ENCODE measurements at regions not wholly inside any gene's neighbourhood (a gene's known extent, or its start where the extent isn't known, plus 50 kb on each side); places are given as distances from the start of the nearest gene placed in this dataset.

DNA sequence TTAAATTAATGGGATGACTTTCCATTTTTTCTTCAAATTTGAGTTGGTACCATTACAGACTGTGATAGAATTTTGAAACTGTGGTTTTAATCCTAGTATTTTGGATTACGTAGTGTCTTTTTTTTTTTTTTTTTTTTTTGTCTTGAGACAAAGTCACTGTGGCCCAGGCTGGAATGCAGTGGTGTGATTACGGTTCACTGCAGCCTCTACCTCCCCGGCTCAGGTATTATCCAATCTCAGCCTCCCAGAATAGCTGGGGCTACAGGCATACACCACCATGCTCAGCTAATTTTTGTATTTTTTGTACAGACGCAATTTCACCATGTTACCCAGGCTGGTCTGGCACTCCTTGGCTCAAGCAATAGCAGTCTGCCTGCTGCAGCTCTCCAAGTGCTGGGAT is 87.1 kb downstream of the SOX4 start:
- DNase-seq (ENCODE audit: low spot score in 2 of 2), result no peak
- H3K27me3 ChIP-seq, result no peaks in the 10 kb centered on the region
- H3K27ac ChIP-seq, result no peak overlapping the region
- H3K36me3 ChIP-seq, result no peaks in the 10 kb centered on the region
- H3K4me1 ChIP-seq, result no peaks in the 10 kb centered on the region
- 79% methylated on average over 4 of the region's 4 CpGs for WGBS
- H3K9me3 ChIP-seq, result no peaks in the 10 kb centered on the region
- no peak overlapping the region for H3K4me3 ChIP-seq
- no peak for TF ChIP-seq POLR2A (IDR thresholded peaks at IDR 0.05)

DNA sequence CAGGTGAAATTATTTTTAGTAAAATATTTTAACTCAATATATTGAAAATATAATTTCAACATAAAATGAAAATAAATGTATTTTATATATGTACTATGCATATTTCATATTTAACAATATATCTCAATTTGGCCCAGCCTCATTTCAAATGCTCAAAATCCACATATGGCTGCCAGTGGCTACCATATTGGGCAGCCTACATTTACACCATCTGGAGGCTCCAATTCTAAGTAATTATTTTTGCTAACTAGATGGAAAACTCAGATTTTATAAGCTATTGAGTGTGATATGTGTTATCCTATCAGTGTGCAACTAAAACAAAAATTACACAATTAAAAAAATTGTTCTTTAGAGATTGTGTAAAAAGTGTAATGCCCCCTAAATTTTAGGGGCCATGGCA is 96.9 kb downstream of the SOX4 start:
- H3K27ac ChIP-seq, result no peak overlapping the region
- no peaks in the 10 kb centered on the region for H3K36me3 ChIP-seq
- no peaks in the 10 kb centered on the region for H3K27me3 ChIP-seq
- H3K9me3 ChIP-seq, result no peaks in the 10 kb centered on the region
- TF ChIP-seq, protein P1, sequence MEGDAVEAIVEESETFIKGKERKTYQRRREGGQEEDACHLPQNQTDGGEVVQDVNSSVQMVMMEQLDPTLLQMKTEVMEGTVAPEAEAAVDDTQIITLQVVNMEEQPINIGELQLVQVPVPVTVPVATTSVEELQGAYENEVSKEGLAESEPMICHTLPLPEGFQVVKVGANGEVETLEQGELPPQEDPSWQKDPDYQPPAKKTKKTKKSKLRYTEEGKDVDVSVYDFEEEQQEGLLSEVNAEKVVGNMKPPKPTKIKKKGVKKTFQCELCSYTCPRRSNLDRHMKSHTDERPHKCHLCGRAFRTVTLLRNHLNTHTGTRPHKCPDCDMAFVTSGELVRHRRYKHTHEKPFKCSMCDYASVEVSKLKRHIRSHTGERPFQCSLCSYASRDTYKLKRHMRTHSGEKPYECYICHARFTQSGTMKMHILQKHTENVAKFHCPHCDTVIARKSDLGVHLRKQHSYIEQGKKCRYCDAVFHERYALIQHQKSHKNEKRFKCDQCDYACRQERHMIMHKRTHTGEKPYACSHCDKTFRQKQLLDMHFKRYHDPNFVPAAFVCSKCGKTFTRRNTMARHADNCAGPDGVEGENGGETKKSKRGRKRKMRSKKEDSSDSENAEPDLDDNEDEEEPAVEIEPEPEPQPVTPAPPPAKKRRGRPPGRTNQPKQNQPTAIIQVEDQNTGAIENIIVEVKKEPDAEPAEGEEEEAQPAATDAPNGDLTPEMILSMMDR (IDR thresholded peaks at IDR 0.05), result no peak
- no peak for TF ChIP-seq EP300 (IDR thresholded peaks at IDR 0.05)
- no peak for TF ChIP-seq POLR2AphosphoS5 (IDR thresholded peaks at IDR 0.05)
- TF ChIP-seq POLR2A (IDR thresholded peaks at IDR 0.05), result no peak
- no peak overlapping the region for H3K4me3 ChIP-seq
- DNase-seq (ENCODE audit: low spot score in 2 of 2), result no peak
- no peaks in the 10 kb centered on the region for H3K4me1 ChIP-seq

GRCh38 chr6:21691685-21692346 is 98.3 kb downstream of the SOX4 start:
- Histone ChIP-seq H3K4me1 (no peaks in the 10 kb centered on the region), H3K27me3 (no peaks in the 10 kb centered on the region), H3K27ac (no peak overlapping the region), H3K4me3 (no peak overlapping the region), H3K36me3 (no peaks in the 10 kb centered on the region), H3K9me3 (no peaks in the 10 kb centered on the region)
- TF ChIP-seq POLR2A (IDR thresholded peaks at IDR 0.05) (no peak), POLR2AphosphoS5 (IDR thresholded peaks at IDR 0.05) (no peak), EP300 (IDR thresholded peaks at IDR 0.05) (no peak)
- TF ChIP-seq, protein P1 (IDR thresholded peaks at IDR 0.05), result no peak
- DNase-seq (ENCODE audit: low spot score in 2 of 2), result no peak
- WGBS, result 78% methylated on average over 5 of the region's 5 CpGs

DNA sequence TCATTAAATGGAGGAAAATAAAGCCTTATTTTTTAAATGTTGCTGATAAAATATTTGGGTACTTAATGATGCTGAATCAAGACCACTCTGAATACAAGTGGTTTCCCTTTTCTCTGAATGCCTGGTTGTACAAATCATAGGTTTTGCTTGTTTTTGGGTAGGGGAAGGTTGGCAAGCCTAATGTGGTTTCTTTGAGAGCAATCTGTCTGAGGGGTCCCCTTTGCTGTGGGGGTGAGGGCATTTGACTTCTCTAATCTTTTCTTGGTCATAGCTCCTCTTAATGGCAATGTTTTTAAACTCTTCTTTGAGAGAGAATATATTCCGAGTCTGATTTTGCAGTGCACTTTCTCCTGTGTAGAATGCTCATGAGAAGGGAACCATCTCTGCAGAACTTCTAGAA is 99.2 kb downstream of the SOX4 start:
- Histone ChIP-seq H3K27me3 (no peaks in the 10 kb centered on the region), H3K4me3 (no peak overlapping the region), H3K36me3 (no peaks in the 10 kb centered on the region), H3K9me3 (no peaks in the 10 kb centered on the region), H3K4me1 (no peaks in the 10 kb centered on the region), H3K27ac (no peak overlapping the region)
- TF ChIP-seq EP300 (IDR thresholded peaks at IDR 0.05) (no peak), POLR2A (IDR thresholded peaks at IDR 0.05) (no peak), POLR2AphosphoS5 (IDR thresholded peaks at IDR 0.05) (no peak)
- TF ChIP-seq, protein P1 (IDR thresholded peaks at IDR 0.05), result no peak
- WGBS, result 88% methylated on average over 1 of the region's 1 CpG
- no peak for DNase-seq (ENCODE audit: low spot score in 2 of 2)

GRCh38 chr6:21694168-21694567 is 100.6 kb downstream of the SOX4 start:
- Histone ChIP-seq H3K36me3 (no peaks in the 10 kb centered on the region), H3K9me3 (no peaks in the 10 kb centered on the region), H3K27ac (no peak overlapping the region), H3K4me1 (no peaks in the 10 kb centered on the region), H3K27me3 (no peaks in the 10 kb centered on the region), H3K4me3 (no peak overlapping the region)
- no peak for TF ChIP-seq EP300 (IDR thresholded peaks at IDR 0.05)
- no peak for TF ChIP-seq POLR2AphosphoS5 (IDR thresholded peaks at IDR 0.05)
- TF ChIP-seq, protein P1 (IDR thresholded peaks at IDR 0.05), result no peak
- TF ChIP-seq POLR2A (IDR thresholded peaks at IDR 0.05), result no peak
- WGBS, result 84% methylated on average over 2 of the region's 2 CpGs
- no peak for DNase-seq (ENCODE audit: low spot score in 2 of 2)

Data from suprapubic skin (tissue), 4 donors.